ENCODE measurements at regions not wholly inside any gene's neighbourhood (a gene's known extent, or its start where the extent isn't known, plus 50 kb on each side); places are given as distances from the start of the nearest gene placed in this dataset.

GRCh38 chr9:89862316-89862715 lies 257.5 kb downstream of the GADD45G start:
- no peaks in the 10 kb centered on the region for H3K4me1 ChIP-seq (ENCODE audit: insufficient read depth, low read length)
- POLR2A ChIA-PET: no interaction called here
- Mint-ChIP-seq H3K9me3 (no peaks in the 10 kb centered on the region), H3K27ac (no peak overlapping the region), H3K4me3 (no peak overlapping the region), H3K4me1 (ENCODE audit: low read depth) (no peaks in the 10 kb centered on the region), H3K36me3 (ENCODE audit: low read depth) (no peaks in the 10 kb centered on the region), H3K27me3 (no peaks in the 10 kb centered on the region)
- DNase-seq (no peak), ATAC-seq (ENCODE audit: poor library complexity) (no peak)
- CTCF ChIA-PET: no interaction called here
- no peak overlapping the region for H3K27ac ChIP-seq (ENCODE audit: low read depth in 1 of 2, low read length in 2 of 2)
- H3K4me3 ChIP-seq (ENCODE audit: low read length): no peak overlapping the region
- no peaks in the 10 kb centered on the region for H3K36me3 ChIP-seq (ENCODE audit: insufficient read depth, low read length)
- intact Hi-C loops (cut with DNase I, micrococcal nuclease): no loop called here
- no peaks in the 10 kb centered on the region for H3K9me3 ChIP-seq (ENCODE audit: control insufficient read depth in 1 of 2, insufficient read depth in 1 of 2, low read length in 2 of 2)
- no peak for TF ChIP-seq CTCF (IDR thresholded peaks at IDR 0.05)
- H3K27me3 ChIP-seq (ENCODE audit: control insufficient read depth in 1 of 2, insufficient read depth in 2 of 2, low read length in 2 of 2): no peaks in the 10 kb centered on the region

GRCh38 chr9:89863141-89863540 lies 258.3 kb downstream of the GADD45G start:
- H3K4me3 Mint-ChIP-seq: no peak overlapping the region
- H3K36me3 ChIP-seq (ENCODE audit: insufficient read depth, low read length): no peaks in the 10 kb centered on the region
- ATAC-seq (ENCODE audit: poor library complexity): no peak
- POLR2A ChIA-PET: no interaction called here
- H3K4me3 ChIP-seq (ENCODE audit: low read length): no peak overlapping the region
- H3K27me3 Mint-ChIP-seq: no peaks in the 10 kb centered on the region
- CTCF ChIA-PET: no interaction called here
- TF ChIP-seq CTCF (IDR thresholded peaks at IDR 0.05): no peak
- DNase-seq: no peak
- intact Hi-C loops (cut with DNase I, micrococcal nuclease): no loop called here
- H3K27me3 ChIP-seq (ENCODE audit: control insufficient read depth in 1 of 2, insufficient read depth in 2 of 2, low read length in 2 of 2): no peaks in the 10 kb centered on the region
- no peak overlapping the region for H3K27ac ChIP-seq (ENCODE audit: low read depth in 1 of 2, low read length in 2 of 2)
- H3K9me3 Mint-ChIP-seq: no peaks in the 10 kb centered on the region
- no peaks in the 10 kb centered on the region for H3K4me1 Mint-ChIP-seq (ENCODE audit: low read depth)
- H3K36me3 Mint-ChIP-seq (ENCODE audit: low read depth): no peaks in the 10 kb centered on the region
- no peaks in the 10 kb centered on the region for H3K9me3 ChIP-seq (ENCODE audit: control insufficient read depth in 1 of 2, insufficient read depth in 1 of 2, low read length in 2 of 2)
- no peaks in the 10 kb centered on the region for H3K4me1 ChIP-seq (ENCODE audit: insufficient read depth, low read length)
- no peak overlapping the region for H3K27ac Mint-ChIP-seq

GRCh38 chr9:89863837-89864236 lies 259.0 kb downstream of the GADD45G start:
- Histone ChIP-seq H3K4me3 (ENCODE audit: low read length) (no peak overlapping the region), H3K4me1 (ENCODE audit: insufficient read depth, low read length) (no peaks in the 10 kb centered on the region), H3K36me3 (ENCODE audit: insufficient read depth, low read length) (no peaks in the 10 kb centered on the region), H3K27me3 (ENCODE audit: control insufficient read depth in 1 of 2, insufficient read depth in 2 of 2, low read length in 2 of 2) (no peaks in the 10 kb centered on the region), H3K27ac (ENCODE audit: low read depth in 1 of 2, low read length in 2 of 2) (no peak overlapping the region), H3K9me3 (ENCODE audit: control insufficient read depth in 1 of 2, insufficient read depth in 1 of 2, low read length in 2 of 2) (no peaks in the 10 kb centered on the region)
- no peak for ATAC-seq (ENCODE audit: poor library complexity)
- CTCF ChIA-PET: no interaction called here
- no peaks in the 10 kb centered on the region for H3K4me1 Mint-ChIP-seq (ENCODE audit: low read depth)
- no peak for TF ChIP-seq CTCF (IDR thresholded peaks at IDR 0.05)
- no peaks in the 10 kb centered on the region for H3K36me3 Mint-ChIP-seq (ENCODE audit: low read depth)
- no peak overlapping the region for H3K27ac Mint-ChIP-seq
- POLR2A ChIA-PET: no interaction called here
- no peaks in the 10 kb centered on the region for H3K27me3 Mint-ChIP-seq
- intact Hi-C loops (cut with DNase I, micrococcal nuclease): no loop called here
- no peak for DNase-seq
- H3K9me3 Mint-ChIP-seq: no peaks in the 10 kb centered on the region
- no peak overlapping the region for H3K4me3 Mint-ChIP-seq

All from CD4-positive, alpha-beta T cell (primary cell).